NCI-H2171 treated with DMSO at 0.1 percent for 48 hours (cell line): ENCODE measurements at regions not wholly inside any gene's neighbourhood (a gene's known extent, or its start where the extent isn't known, plus 50 kb on each side); places are given as distances from the start of the nearest gene placed in this dataset.
A peak's percentile ranks its signal among the peaks of the same experiment; 100 is the strongest.

Experiments used
- DNase-seq: peaks from one replicate; lab custom pipeline; 2025; lab: John Stamatoyannopoulos, UW

DNA sequence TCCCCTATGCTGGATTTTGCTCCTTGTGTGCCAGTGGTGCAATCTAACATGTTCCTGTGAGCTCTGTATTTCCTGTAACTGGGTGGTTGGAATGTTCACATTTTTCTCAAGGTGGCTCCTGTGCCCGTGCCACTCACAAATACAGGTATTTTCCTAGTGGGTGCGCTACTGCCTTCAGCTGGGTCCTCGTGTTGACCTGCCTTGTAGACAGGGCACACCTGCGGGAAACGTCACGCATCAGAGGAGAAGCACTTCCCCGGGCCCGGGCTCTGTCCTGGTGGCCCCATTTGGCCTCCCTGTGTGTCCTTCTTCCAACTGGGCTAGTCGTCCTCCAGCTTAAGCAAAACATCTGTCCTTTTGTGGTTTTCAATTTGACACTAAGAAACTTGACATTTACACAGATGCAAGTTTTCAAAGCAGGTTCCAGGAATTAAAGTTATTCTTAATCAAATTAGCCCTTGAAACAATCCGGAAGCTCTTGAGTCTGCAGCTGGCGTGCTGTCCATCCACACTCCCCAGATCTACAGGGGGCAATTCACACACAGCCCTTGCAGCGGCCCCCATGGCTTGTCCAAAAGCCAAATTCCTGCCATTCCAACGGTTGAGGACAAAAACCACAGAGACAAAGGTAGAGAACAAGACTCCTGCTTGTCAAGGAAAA is 275.1 kb downstream of the CDC5L start:
- DNase-seq, result no peak

- no peak for DNase-seq
Observed at GRCh38 chr6:44663860-44664634, 276.5 kb downstream of the CDC5L start.

DNA sequence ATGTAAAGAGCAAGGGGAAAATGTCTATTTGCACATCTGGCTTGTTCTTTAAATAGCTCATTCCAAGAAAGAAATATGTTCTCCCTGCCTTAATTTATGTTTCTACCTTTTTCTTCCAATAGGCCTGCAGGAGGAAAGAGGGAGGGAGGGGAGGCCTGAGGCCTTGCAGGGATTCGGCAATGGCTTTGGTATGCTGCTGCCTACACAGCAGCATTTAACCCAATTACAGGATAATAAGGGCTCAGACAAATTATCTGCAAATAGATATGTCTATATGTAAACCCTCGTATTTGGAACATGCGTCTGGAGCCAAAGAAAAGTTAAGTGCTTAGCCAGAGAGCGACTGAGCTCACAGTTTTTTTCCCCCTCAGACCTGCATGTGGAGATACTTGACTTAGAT is 277.2 kb downstream of the CDC5L start:
- DNase-seq, result no peak

DNA sequence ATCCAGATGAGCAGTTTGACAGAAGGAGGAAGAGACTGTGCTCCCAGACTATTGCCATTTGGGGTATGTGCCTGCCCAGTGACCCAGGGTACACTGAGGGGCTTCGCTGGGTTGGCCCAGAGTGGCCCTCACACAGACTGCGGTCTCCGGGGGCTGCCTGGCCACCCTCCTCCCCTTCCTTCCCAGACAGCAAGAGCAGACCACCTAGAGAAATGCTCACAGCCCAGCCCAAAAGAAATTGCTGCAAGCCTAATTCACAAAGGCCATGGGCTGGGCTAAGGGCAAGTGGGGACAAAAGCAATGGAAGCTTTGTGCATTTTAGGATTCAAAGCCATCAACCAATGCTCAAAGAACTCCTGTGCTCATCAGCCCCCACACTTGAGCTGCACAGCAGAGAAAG is 277.6 kb downstream of the CDC5L start:
- DNase-seq, result no peak

- DNase-seq, result no peak
Observed at GRCh38 chr6:44665683-44666082, 278.2 kb downstream of the CDC5L start.

GRCh38 chr6:44666324-44666723 is 278.8 kb downstream of the CDC5L start:
- DNase-seq, result no peak

DNA sequence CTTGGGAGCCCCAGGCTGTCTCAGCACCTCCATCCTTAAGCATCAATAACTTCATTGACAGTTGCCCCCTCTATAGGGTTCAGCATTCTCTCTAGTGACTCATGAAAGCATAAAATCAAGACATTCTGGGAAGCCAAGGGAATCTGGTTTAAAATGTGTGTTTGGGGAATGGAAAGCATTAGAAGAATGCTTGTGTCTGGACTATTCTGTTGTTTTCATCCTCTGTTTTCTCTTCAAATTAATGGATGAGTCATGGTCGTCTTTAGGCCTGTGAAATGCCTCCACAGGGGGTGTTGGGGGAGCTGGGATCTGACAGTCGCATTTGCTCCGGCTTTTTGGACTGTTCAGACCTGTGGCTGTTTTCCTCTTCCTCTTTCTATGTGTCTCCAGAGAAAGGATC is 279.7 kb downstream of the CDC5L start:
- DNase-seq, result no peak

DNA sequence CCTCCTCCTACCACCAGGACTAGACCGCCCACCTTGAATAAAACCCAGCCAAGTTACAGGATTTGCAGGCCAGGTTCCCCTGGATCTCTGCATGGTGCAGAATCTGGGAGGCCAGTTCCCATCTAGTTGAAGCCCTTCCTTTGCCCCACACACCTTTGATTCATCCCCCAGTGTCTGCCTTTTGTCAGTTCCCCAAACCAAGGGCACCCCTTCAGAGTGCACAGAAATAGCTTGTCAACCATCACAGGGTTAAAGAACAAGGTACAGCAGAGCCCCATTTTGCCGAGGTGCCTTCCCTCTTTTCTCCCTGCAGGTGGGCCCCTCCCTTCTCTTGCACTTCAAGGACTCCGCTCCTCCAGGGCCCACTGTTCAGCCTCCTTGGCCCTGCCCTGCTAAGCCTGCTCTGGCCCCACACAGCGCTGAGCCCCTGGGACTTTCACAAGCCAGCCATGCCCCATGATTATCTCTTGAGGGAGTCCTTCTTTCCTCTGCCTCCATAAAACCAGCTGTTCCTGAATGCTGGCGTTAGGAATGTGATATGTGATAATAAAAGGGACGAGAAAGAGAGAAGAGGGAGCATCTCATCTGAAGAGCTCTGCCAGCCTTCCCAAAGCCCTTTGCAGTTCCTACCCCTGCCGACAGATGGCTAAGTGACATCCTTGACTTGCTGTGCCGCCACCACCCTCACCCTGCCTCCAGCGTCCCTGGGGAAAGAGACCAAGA is 280.3 kb downstream of the CDC5L start:
- peak; percentile 5 for DNase-seq

DNA sequence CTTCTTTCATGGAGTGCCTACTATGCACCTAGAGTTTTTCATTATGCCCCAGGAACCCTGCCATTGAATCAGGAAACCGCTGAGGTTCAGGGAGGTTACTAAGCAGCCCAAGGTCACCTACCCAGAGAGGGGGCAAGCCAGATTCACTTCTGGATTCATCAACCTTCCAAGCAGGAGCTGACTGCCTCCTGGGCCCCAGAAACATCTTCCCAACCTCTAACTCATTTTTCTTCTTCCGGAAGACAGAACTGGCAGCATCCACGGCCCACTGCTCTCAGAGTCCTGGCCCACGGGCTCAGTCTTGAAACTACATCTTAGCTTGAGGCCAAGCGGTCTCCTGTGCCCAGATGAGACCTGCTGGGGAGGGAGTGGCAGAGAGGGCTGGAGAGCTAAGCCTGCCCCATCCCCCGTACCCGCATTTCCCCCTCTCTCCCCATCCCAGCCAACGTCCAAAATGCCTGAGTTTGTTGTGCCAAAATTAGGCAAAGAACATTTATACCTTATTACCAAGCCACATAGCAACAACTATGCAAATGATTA is 281.0 kb downstream of the CDC5L start:
- DNase-seq, result no peak

- no peak for DNase-seq
Observed at GRCh38 chr6:44668976-44669934, 281.7 kb downstream of the CDC5L start.

DNA sequence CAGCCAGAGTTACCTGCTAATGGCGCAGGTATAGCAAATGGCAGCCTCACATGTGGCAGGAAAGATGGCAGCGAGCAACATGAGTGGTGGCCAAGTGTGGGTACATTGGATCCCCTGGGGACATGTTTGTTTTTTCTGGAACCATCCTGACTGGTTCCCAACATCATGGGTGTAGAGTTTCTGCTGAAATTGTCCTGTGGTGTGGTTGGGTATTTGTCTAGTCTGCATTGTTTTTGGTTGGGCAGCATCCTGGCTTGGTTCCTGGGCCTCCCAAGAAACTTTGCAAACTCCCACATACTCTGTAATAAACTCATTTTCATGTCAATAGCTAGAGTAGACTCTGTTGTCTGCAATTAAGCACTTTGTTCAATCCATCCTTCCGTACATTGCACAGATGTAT is 282.6 kb downstream of the CDC5L start:
- DNase-seq, result no peak

DNA sequence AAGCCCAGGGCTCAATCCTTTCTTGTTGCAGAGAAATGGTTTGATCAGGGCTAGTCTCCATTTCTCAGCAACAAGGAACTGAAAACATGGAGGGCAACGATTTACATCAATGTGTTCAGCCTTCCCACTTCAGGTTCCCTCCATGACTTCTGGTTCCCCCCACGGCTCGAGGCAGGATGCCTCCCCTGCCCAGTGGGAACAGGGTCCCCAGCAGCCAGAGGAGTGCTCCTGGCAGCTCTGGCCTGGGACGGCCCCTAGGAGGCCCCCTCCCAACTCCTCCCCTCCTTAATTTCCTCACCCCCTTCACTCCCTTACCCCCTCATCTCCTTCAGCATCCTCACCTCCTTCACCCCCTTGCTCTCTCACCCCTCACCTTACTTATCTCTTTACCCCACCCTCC is 283.8 kb downstream of the CDC5L start:
- no peak for DNase-seq

DNA sequence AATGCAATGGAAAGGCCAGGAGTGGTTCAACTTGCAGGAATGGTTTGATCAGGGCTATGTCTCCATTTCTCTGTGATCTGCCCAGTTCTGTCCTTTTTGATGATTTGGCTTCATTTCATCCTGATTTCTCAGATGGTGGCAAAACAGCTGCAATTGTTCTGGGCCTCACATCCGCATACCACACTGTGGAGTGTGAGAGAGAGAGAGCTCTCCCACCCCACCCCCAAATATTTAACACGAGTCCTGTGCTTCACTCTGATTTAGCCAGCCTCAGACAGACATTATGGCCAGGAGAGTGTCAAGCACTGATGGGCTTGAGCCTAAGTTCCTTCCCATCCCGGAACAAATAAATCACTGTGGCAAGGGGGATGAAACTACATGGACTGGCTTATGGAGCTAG is 284.6 kb downstream of the CDC5L start:
- no peak for DNase-seq

- DNase-seq, result no peak
Observed at GRCh38 chr6:44672841-44673240, 285.3 kb downstream of the CDC5L start.

GRCh38 chr6:44674226-44675155 is 287.0 kb downstream of the CDC5L start:
- DNase-seq, result no peak

- no peak for DNase-seq
Observed at GRCh38 chr6:44675449-44675848, 287.9 kb downstream of the CDC5L start.

DNA sequence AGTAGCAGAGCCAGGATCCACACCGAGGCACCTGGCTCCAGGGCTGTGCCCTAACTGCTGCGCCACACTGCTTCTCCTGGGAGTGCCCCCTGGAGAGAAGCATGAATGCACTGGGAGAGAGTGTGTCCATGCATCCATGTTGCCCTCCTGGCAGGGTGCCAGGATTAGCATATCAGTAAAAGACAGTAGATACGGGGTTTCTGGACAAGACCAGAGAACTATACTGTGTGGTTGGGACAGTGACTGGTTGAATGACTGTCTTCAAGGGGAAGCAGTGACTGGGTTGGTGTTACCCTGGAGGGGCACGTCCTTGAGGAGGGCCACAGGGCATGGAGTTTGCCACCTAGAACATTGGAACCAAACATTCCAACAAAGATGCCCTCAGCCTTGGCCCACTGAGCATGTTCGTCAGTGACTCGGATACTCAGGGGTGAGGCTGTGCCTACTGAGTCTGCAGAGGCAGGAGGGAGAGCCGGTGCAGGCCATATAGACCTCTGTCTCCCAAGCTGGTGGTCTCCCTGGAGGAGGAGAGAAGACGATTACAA is 288.8 kb downstream of the CDC5L start:
- no peak for DNase-seq

- no peak for DNase-seq
Observed at GRCh38 chr6:44676826-44677433, 289.4 kb downstream of the CDC5L start.

DNA sequence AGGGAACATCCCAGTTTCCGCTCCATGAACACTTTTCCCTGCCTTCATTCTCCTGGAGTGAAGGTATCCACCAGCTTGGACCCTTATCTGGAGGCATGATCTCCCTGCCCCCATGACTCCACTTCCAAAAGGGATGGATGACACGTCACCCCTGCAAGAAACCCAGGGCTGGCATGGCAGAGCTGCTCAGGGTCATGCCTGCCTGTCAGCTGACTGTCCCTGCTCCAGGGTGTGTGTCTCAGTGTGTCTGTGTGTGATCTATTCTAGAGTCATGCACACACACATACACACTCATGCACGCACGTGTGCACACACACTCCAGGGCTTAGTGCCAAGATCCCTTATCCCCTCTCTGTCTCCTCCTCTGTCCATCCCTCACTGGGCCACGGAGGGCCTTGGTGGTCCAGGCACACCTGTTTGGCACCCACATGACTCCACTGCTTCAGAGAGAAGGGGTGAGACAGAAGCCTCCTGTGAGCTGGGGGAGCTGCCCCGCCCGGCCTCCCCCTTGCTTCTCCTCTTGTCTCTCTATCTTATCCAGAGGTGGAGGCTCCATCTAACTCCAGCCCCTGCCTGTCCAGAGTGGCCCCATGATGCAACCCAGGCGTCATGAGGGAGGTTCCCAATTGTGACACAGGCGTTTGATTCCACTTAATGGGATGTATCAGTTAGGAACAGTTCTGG is 290.9 kb downstream of the CDC5L start:
- no peak for DNase-seq
